ENCODE measurements at regions not wholly inside any gene's neighbourhood (a gene's known extent, or its start where the extent isn't known, plus 50 kb on each side); places are given as distances from the start of the nearest gene placed in this dataset.

DNA sequence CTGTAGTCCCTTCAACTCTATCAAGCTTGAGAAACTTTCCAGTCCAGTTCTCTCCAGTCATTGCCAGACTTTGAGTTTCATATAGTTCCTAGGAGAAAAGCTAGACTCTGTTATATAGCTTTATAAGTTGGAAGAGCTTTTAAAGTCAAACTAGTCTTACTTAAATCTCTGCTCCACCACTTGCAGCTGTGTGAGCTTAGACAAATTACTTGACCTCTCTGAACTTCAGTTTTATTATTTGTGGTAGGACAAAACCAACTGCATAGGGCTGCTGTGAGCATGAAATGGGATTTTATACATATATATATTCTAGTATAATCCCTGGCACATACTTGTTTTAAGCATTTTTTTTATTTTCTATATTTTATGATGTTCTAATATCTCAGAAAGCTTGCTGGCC is 338.7 kb upstream of the NR5A2 start:
- H3K4me3 ChIP-seq (ENCODE audit: low read depth, low read length) = no peak overlapping the region
- TF ChIP-seq, protein P1, sequence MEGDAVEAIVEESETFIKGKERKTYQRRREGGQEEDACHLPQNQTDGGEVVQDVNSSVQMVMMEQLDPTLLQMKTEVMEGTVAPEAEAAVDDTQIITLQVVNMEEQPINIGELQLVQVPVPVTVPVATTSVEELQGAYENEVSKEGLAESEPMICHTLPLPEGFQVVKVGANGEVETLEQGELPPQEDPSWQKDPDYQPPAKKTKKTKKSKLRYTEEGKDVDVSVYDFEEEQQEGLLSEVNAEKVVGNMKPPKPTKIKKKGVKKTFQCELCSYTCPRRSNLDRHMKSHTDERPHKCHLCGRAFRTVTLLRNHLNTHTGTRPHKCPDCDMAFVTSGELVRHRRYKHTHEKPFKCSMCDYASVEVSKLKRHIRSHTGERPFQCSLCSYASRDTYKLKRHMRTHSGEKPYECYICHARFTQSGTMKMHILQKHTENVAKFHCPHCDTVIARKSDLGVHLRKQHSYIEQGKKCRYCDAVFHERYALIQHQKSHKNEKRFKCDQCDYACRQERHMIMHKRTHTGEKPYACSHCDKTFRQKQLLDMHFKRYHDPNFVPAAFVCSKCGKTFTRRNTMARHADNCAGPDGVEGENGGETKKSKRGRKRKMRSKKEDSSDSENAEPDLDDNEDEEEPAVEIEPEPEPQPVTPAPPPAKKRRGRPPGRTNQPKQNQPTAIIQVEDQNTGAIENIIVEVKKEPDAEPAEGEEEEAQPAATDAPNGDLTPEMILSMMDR (IDR thresholded peaks at IDR 0.05; ENCODE audit: insufficient read depth, low read depth, low read length, missing control alignments) = no peak
- no peak for DNase-seq (ENCODE audit: low read depth)

DNA sequence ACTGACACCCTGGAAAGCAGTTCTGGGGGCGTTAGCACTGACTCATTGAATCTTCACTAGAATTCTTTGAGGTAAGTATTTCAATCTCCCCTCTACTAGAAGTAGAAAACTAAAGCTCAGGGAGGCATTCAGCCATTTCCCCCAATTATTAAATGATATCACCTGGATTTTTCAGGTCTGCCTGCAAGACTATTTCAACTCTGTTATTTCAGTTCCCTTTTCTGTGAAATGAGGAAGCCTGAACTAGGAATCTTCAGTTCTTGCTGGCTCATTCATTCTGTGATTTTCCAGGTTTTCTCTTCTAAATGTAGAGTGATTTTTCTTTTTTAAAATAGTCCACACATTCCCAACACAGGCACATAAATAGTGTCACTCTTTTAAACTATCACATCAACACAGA is 337.0 kb upstream of the NR5A2 start:
- no peak for DNase-seq (ENCODE audit: low read depth)
- TF ChIP-seq, protein P1 (IDR thresholded peaks at IDR 0.05; ENCODE audit: insufficient read depth, low read depth, low read length, missing control alignments) = no peak
- H3K4me3 ChIP-seq (ENCODE audit: low read depth, low read length) = no peak overlapping the region

DNA sequence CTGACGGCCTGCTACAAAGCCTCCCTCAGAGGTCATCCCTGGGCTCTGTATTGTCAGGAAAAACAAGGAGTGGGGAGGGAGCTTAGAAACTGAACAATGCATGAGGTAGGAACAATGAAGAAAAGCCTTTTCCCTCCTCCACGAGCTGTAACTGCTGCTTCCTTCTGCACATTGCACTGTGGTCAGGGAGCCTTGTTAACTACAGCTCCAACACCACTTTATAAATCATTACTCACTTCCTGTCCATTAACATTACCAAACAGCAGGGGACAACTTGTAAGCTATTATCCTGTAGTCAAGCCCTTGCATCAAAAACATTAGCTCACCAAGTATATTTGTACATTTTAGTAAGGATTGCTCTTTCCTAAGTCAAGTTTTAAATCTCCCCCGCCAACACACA is 336.0 kb upstream of the NR5A2 start:
- TF ChIP-seq, protein P1 (IDR thresholded peaks at IDR 0.05; ENCODE audit: insufficient read depth, low read depth, low read length, missing control alignments) = no peak
- no peak overlapping the region for H3K4me3 ChIP-seq (ENCODE audit: low read depth, low read length)
- no peak for DNase-seq (ENCODE audit: low read depth)

DNA sequence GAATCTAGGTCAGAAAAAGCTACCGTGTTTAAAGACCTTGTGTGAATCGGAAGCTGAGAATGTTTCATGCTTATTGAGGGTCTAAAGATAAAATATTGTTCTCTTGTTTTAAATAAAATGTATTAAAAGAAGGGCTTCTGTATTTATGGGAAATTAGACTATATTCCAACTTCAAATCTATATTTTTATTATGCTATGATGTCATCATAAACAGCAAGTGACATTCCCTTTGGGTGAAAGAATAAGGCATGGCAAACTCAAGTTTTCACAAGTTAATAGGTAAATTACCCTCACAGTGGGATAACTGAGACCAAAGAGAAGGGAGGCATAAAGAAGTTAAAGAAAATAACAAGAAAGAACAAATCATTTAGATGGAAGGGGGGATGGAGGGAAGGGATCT is 333.8 kb upstream of the NR5A2 start:
- DNase-seq (ENCODE audit: low read depth) = no peak
- no peak overlapping the region for H3K4me3 ChIP-seq (ENCODE audit: low read depth, low read length)
- TF ChIP-seq, protein P1 (IDR thresholded peaks at IDR 0.05; ENCODE audit: insufficient read depth, low read depth, low read length, missing control alignments) = no peak

DNA sequence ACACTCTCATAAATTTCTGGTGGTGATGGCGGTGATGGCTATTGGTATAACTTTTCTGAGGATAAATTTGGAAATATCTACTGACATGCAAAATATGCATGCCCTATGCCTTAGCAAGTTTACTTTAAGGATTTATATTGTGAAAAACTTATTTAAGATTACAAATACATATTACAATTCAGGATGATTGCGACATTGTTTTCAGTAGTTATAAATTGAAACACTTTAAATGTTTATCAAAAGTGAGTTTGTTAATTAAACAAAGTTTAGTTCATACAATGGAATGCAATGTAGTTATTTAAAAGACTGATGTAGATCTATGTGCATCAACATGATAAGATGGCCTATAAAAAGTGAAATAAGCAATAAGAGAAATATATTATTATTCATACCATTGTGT is 331.3 kb upstream of the NR5A2 start:
- TF ChIP-seq, protein P1 (IDR thresholded peaks at IDR 0.05; ENCODE audit: insufficient read depth, low read depth, low read length, missing control alignments) = no peak
- no peak for DNase-seq (ENCODE audit: low read depth)

DNA sequence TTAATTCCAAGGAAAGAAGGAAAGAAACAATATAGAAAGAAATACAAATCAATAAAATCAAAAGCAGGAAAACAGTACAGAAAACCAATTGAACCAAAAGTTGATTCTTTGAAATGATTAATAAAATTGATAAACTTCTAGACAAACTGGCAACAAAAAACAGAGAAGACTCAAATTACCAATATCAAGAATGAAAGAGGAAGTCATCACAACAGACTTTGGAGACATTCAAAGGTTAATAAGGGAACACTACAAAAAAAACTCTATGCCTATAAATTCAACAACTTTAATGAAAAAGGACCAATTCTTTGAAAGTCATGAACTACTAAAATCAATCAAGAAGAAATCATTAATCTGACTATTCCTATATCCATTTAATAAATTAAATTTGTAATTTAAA is 329.3 kb upstream of the NR5A2 start:
- TF ChIP-seq, protein P1 (IDR thresholded peaks at IDR 0.05; ENCODE audit: insufficient read depth, low read depth, low read length, missing control alignments) = no peak
- H3K4me3 ChIP-seq (ENCODE audit: low read depth, low read length) = no peak overlapping the region
- no peak for DNase-seq (ENCODE audit: low read depth)

More for the DNA sequence above, 331.3 kb upstream of the NR5A2 start:
- H3K4me3 ChIP-seq (ENCODE audit: low read depth, low read length) = no peak overlapping the region

DNA sequence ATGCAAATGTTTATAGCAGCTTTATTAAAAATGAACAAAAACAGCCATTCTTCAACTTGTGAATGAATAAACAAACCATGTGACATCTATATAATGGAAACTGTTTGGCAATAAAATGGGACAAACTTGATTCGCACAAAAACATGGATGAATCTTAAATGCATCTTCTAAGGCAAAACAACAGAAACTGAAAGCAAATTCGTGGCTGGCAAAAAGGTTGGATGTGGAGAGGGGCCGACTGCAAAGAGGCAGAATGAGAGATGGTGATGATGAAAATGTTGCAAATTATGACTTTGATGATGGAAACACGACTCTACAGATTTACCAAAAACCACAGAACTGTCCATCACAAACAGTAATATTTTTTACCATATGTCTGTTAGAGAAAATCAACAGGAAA is 327.0 kb upstream of the NR5A2 start:
- TF ChIP-seq, protein P1 (IDR thresholded peaks at IDR 0.05; ENCODE audit: insufficient read depth, low read depth, low read length, missing control alignments) = no peak
- H3K4me3 ChIP-seq (ENCODE audit: low read depth, low read length) = no peak overlapping the region
- DNase-seq (ENCODE audit: low read depth) = no peak

All from GM12865 (cell line).